CD14-positive monocyte (primary cell): ENCODE measurements at regions not wholly inside any gene's neighbourhood (a gene's known extent, or its start where the extent isn't known, plus 50 kb on each side); places are given as distances from the start of the nearest gene placed in this dataset.

ENCODE experiments used
- DNase-seq, 3 donors: peaks; one replicate each; pipeline ENCODE4 v3.0.0-alpha.2; 2011 to 2022
- H2AFZ ChIP-seq: 2 replicates; pipeline ENCODE4 v1.6.0; 2012; ENCODE audit warnings: mild to moderate bottlenecking, low read depth, low read length, inconsistent platforms; ENCODE audit not compliant: insufficient read depth, poor library complexity, severe bottlenecking
- H3K27ac ChIP-seq, 2 donors: 1 replicate in 1 of 2; 2 replicates in 1 of 2; pipeline ENCODE4 v1.5.1; 2012 to 2013; ENCODE audit warnings: low read length in 2 of 2, control low read depth in 1 of 2, inconsistent platforms in 1 of 2, low read depth in 1 of 2, mild to moderate bottlenecking in 1 of 2
- H3K27me3 ChIP-seq, 2 donors: one replicate each; pipeline versions ENCODE4 v1.6.0 to v1.6.1; 2011 to 2013; ENCODE audit warnings: low read length in 2 of 2; ENCODE audit not compliant: control insufficient read depth in 2 of 2, insufficient read depth in 2 of 2
- H3K36me3 ChIP-seq, 2 donors: replicated peaks in 1 of 2; 1 replicate in 1 of 2; 2 replicates in 1 of 2; pipeline versions ENCODE4 v1.5.1 to v1.6.1; 2012 to 2013; ENCODE audit warnings: low read length in 2 of 2, control low read depth in 1 of 2, inconsistent platforms in 1 of 2, mild to moderate bottlenecking in 1 of 2; ENCODE audit not compliant: insufficient read depth in 2 of 2, control insufficient read depth in 1 of 2
- H3K4me1 ChIP-seq, 2 donors: 1 replicate in 1 of 2; 2 replicates in 1 of 2; pipeline versions ENCODE4 v1.5.1 to v1.6.1; 2012 to 2013; ENCODE audit warnings: low read length in 2 of 2, control low read depth in 1 of 2, inconsistent platforms in 1 of 2, mild to moderate bottlenecking in 1 of 2, moderate library complexity in 1 of 2; ENCODE audit not compliant: insufficient read depth in 2 of 2, control insufficient read depth in 1 of 2
- H3K4me2 ChIP-seq: replicated peaks from 2 replicates; pipeline ENCODE3; 2012; ENCODE audit warnings: low read length, moderate library complexity, mild to moderate bottlenecking; ENCODE audit not compliant: poor library complexity, severe bottlenecking; ENCODE audit errors: extremely low read depth
- H3K4me3 ChIP-seq, 3 experiments: fragments of 200-600 bp in 1 of 3; sonication (generic) in 1 of 3; replicated peaks in 1 of 3; 1 replicate in 2 of 3; 2 replicates in 1 of 3; pipeline ENCODE4 v1.5.1; 2011 to 2013; ENCODE audit warnings: low read length in 3 of 3, mild to moderate bottlenecking in 3 of 3, control low read depth in 2 of 3, low read depth in 2 of 3, inconsistent platforms in 1 of 3, moderate library complexity in 1 of 3
- H3K79me2 ChIP-seq: 2 replicates; pipeline ENCODE4 v1.6.0; 2012; ENCODE audit warnings: mild to moderate bottlenecking, control low read depth, inconsistent platforms, low read length, moderate library complexity; ENCODE audit not compliant: insufficient read depth
- H3K9ac ChIP-seq: 2 replicates; pipeline ENCODE4 v1.6.0; 2017; ENCODE audit warnings: low read length, mild to moderate bottlenecking; ENCODE audit not compliant: insufficient read depth, poor library complexity, severe bottlenecking
- H3K9me3 ChIP-seq, 2 donors: replicated peaks in 1 of 2; 1 replicate in 1 of 2; 2 replicates in 1 of 2; pipeline versions ENCODE4 v1.5.1 to v1.6.1; 2012 to 2013; ENCODE audit warnings: low read length in 2 of 2, control low read depth in 1 of 2; ENCODE audit not compliant: control insufficient read depth in 1 of 2, insufficient read depth in 1 of 2
- H4K20me1 ChIP-seq: 2 replicates; pipeline ENCODE4 v1.6.0; 2012; ENCODE audit warnings: mild to moderate bottlenecking, low read length, control low read depth, moderate library complexity; ENCODE audit not compliant: insufficient read depth
- H3K27ac Mint-ChIP-seq, 7 donors: one replicate each; pipeline ENCODE4 v1.8.0; 2020; ENCODE audit warnings: mild to moderate bottlenecking in 7 of 7, mixed read lengths in 7 of 7, moderate library complexity in 6 of 7, inconsistent platforms in 2 of 7
- H3K27me3 Mint-ChIP-seq, 3 donors: one replicate each; pipeline ENCODE4 v1.8.0; 2021 to 2022; ENCODE audit warnings: low read depth in 3 of 3, mild to moderate bottlenecking in 3 of 3, mixed read lengths in 3 of 3, moderate library complexity in 3 of 3, inconsistent platforms in 1 of 3
- H3K36me3 Mint-ChIP-seq, 2 donors: one replicate each; pipeline ENCODE4 v1.8.0; 2020; ENCODE audit warnings: mixed read lengths in 2 of 2, inconsistent platforms in 1 of 2, mild to moderate bottlenecking in 1 of 2
- H3K4me1 Mint-ChIP-seq: one replicate; pipeline ENCODE4 v1.8.0; 2020; ENCODE audit warnings: mild to moderate bottlenecking, mixed read lengths
- H3K4me3 Mint-ChIP-seq, 2 donors: one replicate each; pipeline ENCODE4 v1.8.0; 2020; ENCODE audit warnings: mild to moderate bottlenecking in 2 of 2, mixed read lengths in 2 of 2, moderate library complexity in 1 of 2
- H3K9me3 Mint-ChIP-seq, 7 donors: one replicate each; pipeline ENCODE4 v1.8.0; 2020 to 2022; ENCODE audit warnings: mixed read lengths in 7 of 7, mild to moderate bottlenecking in 6 of 7, moderate library complexity in 6 of 7, inconsistent platforms in 2 of 7
- WGBS: methylation state at CpG from one replicate; pipeline ENCODE4 v1.1.5; 2013; ENCODE audit warnings: missing lambda C conversion rate; ENCODE audit not compliant: insufficient coverage; 5-methylcytosine and 5-hydroxymethylcytosine counted together
- intact Hi-C, 2 donors: fragments of 100-400 bp; cut with micrococcal nuclease; formaldehyde crosslinking; loops; one replicate each; pipeline versions ENCODE4 v1.15.0 to v1.15.1; 2023
- TF ChIP-seq, protein P1 (sequence below): fragments of 200-600 bp; IDR thresholded peaks from one replicate; pipeline ENCODE4 v1.8.0; 2022; ENCODE audit warnings: antibody characterized with exemption, mild to moderate bottlenecking

- DNase-seq, result peak; percentile 21 to 51 (median 40)
- no peak overlapping the region for H3K9ac ChIP-seq
- H3K4me1 ChIP-seq, result peaks cover 41% of the 10 kb centered on the region in 2 donors
- H3K27me3 Mint-ChIP-seq, result peaks cover 0 to 2% (median 0%) of the 10 kb centered on the region in 3 donors
- H3K79me2 ChIP-seq, result no peaks in the 10 kb centered on the region
- no peaks in the 10 kb centered on the region for H3K9me3 ChIP-seq
- 100% methylated on average over 1 of the region's 2 CpGs for WGBS
- H4K20me1 ChIP-seq, result no peaks in the 10 kb centered on the region
- intact Hi-C loops, result no loop called here
- H3K9me3 Mint-ChIP-seq, result no peaks in the 10 kb centered on the region
- no peak overlapping the region for H3K4me3 ChIP-seq
- no peaks in the 10 kb centered on the region for H3K27me3 ChIP-seq
- H3K4me2 ChIP-seq, result no peak overlapping the region
- H3K27ac ChIP-seq, result no peak overlapping the region
- H3K36me3 ChIP-seq, result no peaks in the 10 kb centered on the region
- H3K4me3 Mint-ChIP-seq, result no peak overlapping the region
- TF ChIP-seq, protein P1, sequence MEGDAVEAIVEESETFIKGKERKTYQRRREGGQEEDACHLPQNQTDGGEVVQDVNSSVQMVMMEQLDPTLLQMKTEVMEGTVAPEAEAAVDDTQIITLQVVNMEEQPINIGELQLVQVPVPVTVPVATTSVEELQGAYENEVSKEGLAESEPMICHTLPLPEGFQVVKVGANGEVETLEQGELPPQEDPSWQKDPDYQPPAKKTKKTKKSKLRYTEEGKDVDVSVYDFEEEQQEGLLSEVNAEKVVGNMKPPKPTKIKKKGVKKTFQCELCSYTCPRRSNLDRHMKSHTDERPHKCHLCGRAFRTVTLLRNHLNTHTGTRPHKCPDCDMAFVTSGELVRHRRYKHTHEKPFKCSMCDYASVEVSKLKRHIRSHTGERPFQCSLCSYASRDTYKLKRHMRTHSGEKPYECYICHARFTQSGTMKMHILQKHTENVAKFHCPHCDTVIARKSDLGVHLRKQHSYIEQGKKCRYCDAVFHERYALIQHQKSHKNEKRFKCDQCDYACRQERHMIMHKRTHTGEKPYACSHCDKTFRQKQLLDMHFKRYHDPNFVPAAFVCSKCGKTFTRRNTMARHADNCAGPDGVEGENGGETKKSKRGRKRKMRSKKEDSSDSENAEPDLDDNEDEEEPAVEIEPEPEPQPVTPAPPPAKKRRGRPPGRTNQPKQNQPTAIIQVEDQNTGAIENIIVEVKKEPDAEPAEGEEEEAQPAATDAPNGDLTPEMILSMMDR, result no peak
- peaks cover 0 to 2% of the 10 kb centered on the region in 2 donors for H3K36me3 Mint-ChIP-seq
- peak overlapping the region in 4 of 7 donors; percentile 28 to 80 (median 76) for H3K27ac Mint-ChIP-seq
- no peak overlapping the region for H2AFZ ChIP-seq
- peaks cover 43% of the 10 kb centered on the region for H3K4me1 Mint-ChIP-seq
Observed at GRCh38 chr20:4371623-4372251, 122.7 kb upstream of the ADRA1D start.

DNA sequence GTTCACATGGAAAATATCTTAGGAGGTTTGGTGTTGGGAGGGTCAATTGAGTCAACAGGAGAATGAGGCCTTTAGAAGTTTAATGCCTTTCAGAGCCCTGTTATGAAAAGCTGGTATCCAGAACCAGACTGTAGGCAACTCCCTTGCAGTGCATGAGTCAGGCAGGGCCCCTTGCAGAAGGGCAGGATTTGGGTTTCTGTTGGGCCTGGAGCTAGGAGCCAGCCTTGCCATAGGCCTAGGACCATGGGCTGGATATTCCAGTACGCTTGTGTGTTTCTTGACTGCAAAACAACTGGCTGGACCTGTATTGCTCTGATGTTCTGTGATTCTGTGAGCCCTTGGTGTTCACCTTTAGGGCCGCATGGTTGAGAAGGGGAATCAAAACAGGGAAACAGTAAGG lies 121.8 kb upstream of the ADRA1D start:
- Histone ChIP-seq H3K9ac (no peak overlapping the region), H3K4me3 (no peak overlapping the region), H3K36me3 (no peaks in the 10 kb centered on the region), H2AFZ (no peak overlapping the region), H4K20me1 (no peaks in the 10 kb centered on the region), H3K4me2 (no peak overlapping the region), H3K27me3 (no peaks in the 10 kb centered on the region), H3K9me3 (peaks cover 0 to 4% of the 10 kb centered on the region in 2 donors), H3K27ac (no peak overlapping the region), H3K4me1 (peaks cover 36 to 37% of the 10 kb centered on the region in 2 donors), H3K79me2 (no peaks in the 10 kb centered on the region)
- peaks cover 38% of the 10 kb centered on the region for H3K4me1 Mint-ChIP-seq
- TF ChIP-seq, protein P1, result no peak
- H3K27me3 Mint-ChIP-seq, result peaks cover 0 to 2% (median 0%) of the 10 kb centered on the region in 3 donors
- peaks cover 0 to 2% of the 10 kb centered on the region in 2 donors for H3K36me3 Mint-ChIP-seq
- H3K27ac Mint-ChIP-seq, result peak overlapping the region in 4 of 7 donors; percentile 9 to 58 (median 36)
- DNase-seq, result no peak
- H3K9me3 Mint-ChIP-seq, result peaks cover 0 to 3% (median 0%) of the 10 kb centered on the region in 7 donors
- WGBS, result 100% methylated on average over 2 of the region's 2 CpGs
- H3K4me3 Mint-ChIP-seq, result peak overlapping the region in 1 of 2 donors; percentile 72
- intact Hi-C loops, result no loop called here
